Tibial nerve (tissue), 4 donors: ENCODE measurements at regions not wholly inside any gene's neighbourhood (a gene's known extent, or its start where the extent isn't known, plus 50 kb on each side); places are given as distances from the start of the nearest gene placed in this dataset.

Source experiments
- EP300 ChIP-seq, 2 donors: sonication (generic); formaldehyde crosslinking; IDR thresholded peaks; one replicate each; pipeline ENCODE4 v1.6.1; 2017; ENCODE audit warnings: antibody characterized with exemption in 2 of 2, mild to moderate bottlenecking in 1 of 2
- POLR2A ChIP-seq, 2 donors: fragments of 450-650 bp; IDR thresholded peaks; one replicate each; pipeline ENCODE4 v1.6.1; 2017; ENCODE audit warnings: antibody characterized with exemption in 2 of 2, mild to moderate bottlenecking in 2 of 2, moderate library complexity in 2 of 2
- TF ChIP-seq, protein P1 (sequence below), 5 experiments: fragments of 200-600 bp in 3 of 5; fragments of 450-650 bp in 2 of 5; sonication (generic) in 3 of 5; IDR thresholded peaks; one replicate each; pipeline ENCODE4 v1.5.1; 2016 to 2019; ENCODE audit warnings: antibody characterized with exemption in 5 of 5, mild to moderate bottlenecking in 3 of 5, moderate library complexity in 2 of 5

GRCh38 chr12:126432780-126433179, 1367.5 kb downstream of the AACS start:
- TF ChIP-seq, protein P1, sequence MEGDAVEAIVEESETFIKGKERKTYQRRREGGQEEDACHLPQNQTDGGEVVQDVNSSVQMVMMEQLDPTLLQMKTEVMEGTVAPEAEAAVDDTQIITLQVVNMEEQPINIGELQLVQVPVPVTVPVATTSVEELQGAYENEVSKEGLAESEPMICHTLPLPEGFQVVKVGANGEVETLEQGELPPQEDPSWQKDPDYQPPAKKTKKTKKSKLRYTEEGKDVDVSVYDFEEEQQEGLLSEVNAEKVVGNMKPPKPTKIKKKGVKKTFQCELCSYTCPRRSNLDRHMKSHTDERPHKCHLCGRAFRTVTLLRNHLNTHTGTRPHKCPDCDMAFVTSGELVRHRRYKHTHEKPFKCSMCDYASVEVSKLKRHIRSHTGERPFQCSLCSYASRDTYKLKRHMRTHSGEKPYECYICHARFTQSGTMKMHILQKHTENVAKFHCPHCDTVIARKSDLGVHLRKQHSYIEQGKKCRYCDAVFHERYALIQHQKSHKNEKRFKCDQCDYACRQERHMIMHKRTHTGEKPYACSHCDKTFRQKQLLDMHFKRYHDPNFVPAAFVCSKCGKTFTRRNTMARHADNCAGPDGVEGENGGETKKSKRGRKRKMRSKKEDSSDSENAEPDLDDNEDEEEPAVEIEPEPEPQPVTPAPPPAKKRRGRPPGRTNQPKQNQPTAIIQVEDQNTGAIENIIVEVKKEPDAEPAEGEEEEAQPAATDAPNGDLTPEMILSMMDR (IDR thresholded peaks at IDR 0.05) = no peak
- no peak for TF ChIP-seq EP300 (IDR thresholded peaks at IDR 0.05)
- TF ChIP-seq POLR2A (IDR thresholded peaks at IDR 0.05) = no peak
